GM23248 (cell line): ENCODE measurements at regions not wholly inside any gene's neighbourhood (a gene's known extent, or its start where the extent isn't known, plus 50 kb on each side); places are given as distances from the start of the nearest gene placed in this dataset.

ENCODE experiments used
- EZH2 ChIP-seq: fragments of 200-600 bp; sonication (generic); IDR thresholded peaks from 2 replicates; pipeline ENCODE4 v1.6.1; 2018; ENCODE audit warnings: antibody characterized with exemption, mild to moderate bottlenecking; ENCODE audit not compliant: insufficient read depth, poor library complexity, severe bottlenecking
- EZH2phosphoT487 ChIP-seq: fragments of 200-600 bp; sonication (generic); IDR thresholded peaks from 2 replicates; pipeline ENCODE4 v1.6.1; 2018; ENCODE audit warnings: antibody characterized with exemption, moderate library complexity, mild to moderate bottlenecking, low read depth; ENCODE audit not compliant: insufficient read depth

DNA sequence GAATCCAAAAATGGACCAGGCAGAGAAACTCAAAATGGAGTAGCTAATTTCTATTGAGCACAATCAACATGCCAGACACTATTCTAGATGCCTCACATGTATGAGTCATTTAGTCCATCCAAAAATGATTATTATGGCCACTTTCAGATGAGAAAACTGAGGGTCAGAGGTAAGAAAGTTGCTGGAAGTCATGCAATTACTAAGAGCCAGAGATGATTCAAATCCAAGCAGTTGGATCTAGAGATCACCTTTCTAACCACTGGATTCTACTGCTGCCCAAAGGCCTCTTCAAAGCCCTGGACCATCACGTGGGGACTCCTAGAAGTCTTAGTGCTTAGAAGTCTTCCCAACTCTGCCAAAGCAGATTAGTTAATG is 51.8 kb upstream of the HMHB1 start:
- TF ChIP-seq EZH2 (no peak), EZH2phosphoT487 (no peak)
